Astrocyte (in vitro differentiated cells and primary cell): ENCODE measurements at regions not wholly inside any gene's neighbourhood (a gene's known extent, or its start where the extent isn't known, plus 50 kb on each side); places are given as distances from the start of the nearest gene placed in this dataset.

ENCODE experiments used
- EZH2 ChIP-seq: IDR thresholded peaks from 2 replicates; pipeline ENCODE4 v1.6.1; 2012; ENCODE audit warnings: mild to moderate bottlenecking, low read length, inconsistent platforms; ENCODE audit not compliant: insufficient read depth
- TF ChIP-seq, protein P1 (sequence below): IDR thresholded peaks from 2 replicates; pipeline ENCODE4 v1.5.1; 2011; ENCODE audit warnings: low read depth, mild to moderate bottlenecking, inconsistent platforms, low read length, moderate library complexity; ENCODE audit not compliant: insufficient read depth

GRCh38 chr18:60082790-60083189, 183.0 kb downstream of the PMAIP1 start:
- TF ChIP-seq, protein P1, sequence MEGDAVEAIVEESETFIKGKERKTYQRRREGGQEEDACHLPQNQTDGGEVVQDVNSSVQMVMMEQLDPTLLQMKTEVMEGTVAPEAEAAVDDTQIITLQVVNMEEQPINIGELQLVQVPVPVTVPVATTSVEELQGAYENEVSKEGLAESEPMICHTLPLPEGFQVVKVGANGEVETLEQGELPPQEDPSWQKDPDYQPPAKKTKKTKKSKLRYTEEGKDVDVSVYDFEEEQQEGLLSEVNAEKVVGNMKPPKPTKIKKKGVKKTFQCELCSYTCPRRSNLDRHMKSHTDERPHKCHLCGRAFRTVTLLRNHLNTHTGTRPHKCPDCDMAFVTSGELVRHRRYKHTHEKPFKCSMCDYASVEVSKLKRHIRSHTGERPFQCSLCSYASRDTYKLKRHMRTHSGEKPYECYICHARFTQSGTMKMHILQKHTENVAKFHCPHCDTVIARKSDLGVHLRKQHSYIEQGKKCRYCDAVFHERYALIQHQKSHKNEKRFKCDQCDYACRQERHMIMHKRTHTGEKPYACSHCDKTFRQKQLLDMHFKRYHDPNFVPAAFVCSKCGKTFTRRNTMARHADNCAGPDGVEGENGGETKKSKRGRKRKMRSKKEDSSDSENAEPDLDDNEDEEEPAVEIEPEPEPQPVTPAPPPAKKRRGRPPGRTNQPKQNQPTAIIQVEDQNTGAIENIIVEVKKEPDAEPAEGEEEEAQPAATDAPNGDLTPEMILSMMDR: no peak
- no peak for TF ChIP-seq EZH2
